NCI-H1105 treated with DMSO at 0.1 percent for 48 hours (cell line): ENCODE measurements at regions not wholly inside any gene's neighbourhood (a gene's known extent, or its start where the extent isn't known, plus 50 kb on each side); places are given as distances from the start of the nearest gene placed in this dataset.
"Not testable (repeated sequence)": the region's sequence is repeated elsewhere in the genome, so short reads cannot be mapped to it uniquely, and the experiment has no call there.

Source experiments
- DNase-seq: peaks from one replicate; lab custom pipeline; 2025; lab: John Stamatoyannopoulos, UW

DNA sequence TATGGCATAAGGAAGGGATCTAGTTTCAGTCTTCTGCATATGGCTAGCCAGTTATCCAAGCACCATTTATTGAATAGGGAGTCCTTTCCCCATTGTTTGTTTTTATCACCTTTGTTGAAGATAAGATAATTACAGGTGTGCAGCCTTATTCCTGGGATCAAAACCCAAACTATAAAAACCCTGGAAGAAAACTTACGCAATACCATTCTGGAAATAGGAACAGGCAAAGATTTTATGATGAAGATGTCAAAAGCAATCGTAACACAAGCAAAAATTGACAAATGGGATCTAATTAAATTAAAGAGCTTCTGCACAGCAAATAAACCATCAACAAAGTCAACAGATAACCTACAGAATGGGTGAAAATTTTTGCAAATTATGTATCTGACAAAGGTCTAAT is 128.5 kb upstream of the DCN start:
- peak; percentile 55 for DNase-seq

DNA sequence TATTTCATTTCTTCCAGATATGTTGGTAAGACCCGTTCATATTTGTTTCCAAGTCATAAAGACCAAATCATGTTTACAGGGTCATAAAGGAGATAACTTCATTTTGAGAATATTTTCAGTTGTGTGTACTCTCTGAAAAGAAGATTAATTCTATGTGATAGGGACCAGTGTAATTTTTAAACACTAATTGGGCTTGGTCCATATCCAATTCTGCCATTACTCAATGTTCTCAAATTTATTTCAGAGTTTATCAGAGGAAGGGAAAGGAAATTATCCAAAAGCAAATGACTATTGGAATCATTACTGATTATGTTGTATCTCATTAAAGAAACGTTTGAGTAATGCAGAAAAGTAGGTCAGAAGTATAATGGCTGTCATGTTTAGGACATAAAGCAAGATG is 126.8 kb upstream of the DCN start:
- no peak for DNase-seq

DNA sequence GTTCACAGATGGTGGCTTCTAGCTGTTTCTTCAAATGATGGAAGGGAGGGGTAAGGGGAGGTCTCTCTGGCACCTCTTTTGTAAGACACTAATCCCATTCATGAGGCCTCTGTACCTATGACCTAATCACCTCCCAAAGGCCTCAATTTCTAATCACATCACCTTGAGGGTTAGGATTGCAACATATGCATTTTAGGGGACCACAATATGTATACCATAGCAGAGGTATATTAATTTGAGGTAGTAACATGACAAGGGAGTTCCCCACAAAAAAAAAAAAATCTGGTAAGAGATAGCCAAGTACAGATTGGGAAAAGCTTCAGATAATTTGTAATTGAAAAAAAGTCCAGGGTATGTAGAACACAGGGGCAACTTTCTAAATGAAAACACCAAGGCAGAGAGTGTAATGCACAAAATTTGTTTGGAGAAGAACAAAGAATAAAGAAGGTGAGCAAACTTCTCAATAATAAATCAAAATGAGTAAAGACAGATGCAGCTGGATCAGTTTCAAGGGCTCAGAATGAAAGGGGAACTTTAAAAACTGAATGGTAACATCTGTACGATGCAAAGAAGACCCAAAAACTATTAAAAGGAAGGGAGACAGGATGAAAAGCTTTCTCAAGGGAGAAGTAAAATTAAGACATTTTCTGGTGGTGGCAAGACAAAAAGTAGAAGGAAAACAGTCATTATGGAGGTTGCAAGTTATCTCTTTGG is 125.5 kb upstream of the DCN start:
- no peak for DNase-seq

DNA sequence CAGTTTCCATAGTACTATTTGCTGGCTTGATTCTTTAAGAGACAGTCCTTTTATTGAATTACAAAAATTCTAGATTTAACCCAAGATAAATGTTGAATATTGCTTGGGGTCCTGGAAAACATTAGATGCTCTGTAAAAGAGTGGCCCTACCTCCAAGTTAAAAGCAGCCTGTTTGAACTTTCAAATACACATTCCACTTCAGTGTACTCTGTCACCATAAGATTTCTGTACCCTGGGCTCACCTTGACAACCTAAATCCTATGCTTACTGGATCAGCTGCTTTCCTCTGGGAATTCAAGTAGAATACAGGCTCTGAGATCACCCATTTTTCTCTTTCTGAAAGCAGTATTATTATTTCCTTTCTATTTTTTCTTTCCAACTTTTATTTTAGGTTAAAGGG is 107.7 kb upstream of the DCN start:
- DNase-seq: no peak

DNA sequence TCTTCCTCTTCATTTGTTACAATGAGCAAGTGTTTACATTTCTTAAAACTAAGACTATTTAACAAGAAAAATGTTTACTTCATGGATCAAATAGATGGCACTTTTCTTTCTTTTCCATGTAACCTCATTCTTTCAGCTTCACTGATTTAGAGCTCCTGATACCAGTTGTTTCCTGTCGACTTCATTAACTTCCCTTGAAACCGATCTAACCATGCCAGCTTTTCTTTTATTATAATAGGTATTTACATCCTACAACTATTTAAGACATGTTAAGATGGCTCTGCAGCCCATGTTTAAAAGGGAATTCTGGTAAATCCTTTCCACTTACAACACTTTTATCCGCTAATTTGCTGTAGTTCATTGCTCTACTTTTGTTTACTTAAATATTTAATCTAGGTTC is 107.3 kb upstream of the DCN start:
- no peak for DNase-seq

DNA sequence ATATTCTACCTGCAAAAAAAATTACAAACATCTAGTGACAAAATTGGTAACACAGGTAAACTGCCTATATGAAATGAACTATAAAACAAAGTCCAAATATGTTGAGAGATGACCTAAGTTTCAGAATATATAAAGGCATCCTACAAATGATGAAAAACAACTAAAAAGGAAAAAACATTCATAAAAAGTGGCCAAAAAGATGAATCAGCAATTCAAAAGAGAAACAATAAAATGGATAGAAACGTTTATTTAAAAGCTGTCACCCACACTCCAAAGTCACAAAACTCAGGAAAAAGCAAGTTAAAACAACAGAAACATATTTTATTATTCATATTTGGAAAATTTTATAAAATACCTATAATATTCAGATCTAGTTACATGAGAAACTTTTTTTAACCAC is 106.5 kb upstream of the DCN start:
- DNase-seq: no peak

DNA sequence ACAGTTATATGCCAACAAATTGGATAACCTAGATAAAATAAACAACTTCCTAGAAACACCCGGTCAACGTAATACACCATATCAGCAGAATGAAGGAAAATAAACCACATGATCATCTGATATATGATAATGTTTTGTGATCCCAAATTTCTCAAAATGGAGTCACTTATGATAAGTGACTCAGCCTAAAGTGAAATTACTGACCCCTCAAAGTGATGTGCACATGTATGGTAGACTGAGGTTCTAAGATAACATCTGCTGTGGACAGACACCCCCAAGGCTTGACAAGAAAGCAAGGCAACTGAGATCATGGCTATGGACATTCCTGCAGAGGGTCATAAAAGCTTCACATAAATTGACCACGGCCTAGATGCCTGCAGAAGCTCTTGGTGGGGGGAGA is 105.1 kb upstream of the DCN start:
- no peak for DNase-seq

DNA sequence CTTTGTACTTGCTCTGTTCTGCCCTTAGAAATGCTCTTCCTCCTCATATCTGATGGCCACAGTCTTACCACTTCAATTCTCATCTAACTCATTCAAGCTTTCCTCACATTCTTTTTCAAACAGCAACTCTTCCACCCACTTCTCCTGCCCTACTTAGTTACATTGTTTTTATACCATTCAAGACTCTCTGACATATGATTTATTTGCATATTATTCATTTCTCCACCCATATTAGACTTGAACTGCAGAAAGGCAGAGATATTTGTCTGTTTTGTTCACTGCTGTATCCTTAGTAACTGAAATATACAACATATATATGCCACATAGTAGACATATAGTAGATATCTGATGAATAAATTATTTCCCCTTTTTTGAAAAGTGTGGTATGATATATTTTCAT is 95.5 kb upstream of the DCN start:
- no peak for DNase-seq

DNA sequence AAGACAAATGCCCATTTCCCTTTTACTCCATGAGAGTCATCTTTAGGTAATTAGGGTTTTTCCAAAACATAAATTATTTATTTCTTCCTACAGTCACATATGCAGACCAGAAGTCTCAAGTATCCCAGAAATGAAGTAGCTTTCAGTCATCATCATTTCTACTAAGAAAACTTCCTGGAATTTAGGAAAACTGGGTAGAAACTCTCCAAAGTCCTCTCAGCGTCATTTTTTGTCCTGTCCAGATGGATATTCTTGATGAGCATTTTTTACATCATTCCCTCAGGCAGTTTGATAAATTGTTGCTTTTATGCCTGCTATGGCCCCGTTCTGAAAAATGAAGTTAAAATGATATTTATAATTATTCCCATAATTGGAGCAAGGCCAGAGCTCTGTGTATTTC is 93.9 kb upstream of the DCN start:
- DNase-seq: no peak

DNA sequence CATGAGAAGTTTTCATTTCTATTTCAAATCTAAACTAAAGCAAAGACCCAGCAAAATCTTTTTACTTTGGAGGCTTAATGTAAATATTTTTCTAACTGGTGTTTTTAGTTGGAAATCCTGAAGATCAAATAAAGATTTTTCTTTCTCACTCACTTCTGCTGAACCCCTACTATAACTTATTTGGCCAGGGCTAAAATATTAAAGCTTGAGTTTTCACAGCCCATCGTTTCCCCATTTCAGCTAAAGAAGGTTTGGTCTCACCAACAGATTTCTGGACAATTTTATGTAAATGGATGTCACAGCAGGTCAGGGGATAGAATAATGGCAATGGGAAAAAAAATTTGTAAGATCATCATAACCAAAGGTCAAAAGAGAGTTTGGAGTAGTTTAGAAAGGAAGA is 92.7 kb upstream of the DCN start:
- no peak for DNase-seq

DNA sequence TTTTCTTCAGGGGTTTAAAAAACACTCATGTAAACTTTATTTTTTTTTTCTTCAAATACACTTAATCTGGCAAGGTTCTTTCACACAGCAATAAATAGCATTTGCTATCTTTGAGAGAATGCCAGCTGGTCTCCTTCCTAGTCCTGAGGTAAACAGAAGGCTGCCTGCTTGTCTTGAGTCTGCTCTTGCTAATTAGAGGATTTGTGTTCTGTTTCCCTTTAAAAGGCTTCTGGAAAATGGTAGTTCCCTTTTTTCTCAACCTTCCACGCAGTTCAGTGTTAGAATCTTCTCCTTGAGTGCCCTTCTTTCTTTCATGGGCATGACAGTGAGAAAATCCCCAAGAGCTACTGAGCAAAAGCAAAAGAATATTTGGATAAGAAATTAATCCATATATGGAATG is 92.3 kb upstream of the DCN start:
- DNase-seq: no peak

DNA sequence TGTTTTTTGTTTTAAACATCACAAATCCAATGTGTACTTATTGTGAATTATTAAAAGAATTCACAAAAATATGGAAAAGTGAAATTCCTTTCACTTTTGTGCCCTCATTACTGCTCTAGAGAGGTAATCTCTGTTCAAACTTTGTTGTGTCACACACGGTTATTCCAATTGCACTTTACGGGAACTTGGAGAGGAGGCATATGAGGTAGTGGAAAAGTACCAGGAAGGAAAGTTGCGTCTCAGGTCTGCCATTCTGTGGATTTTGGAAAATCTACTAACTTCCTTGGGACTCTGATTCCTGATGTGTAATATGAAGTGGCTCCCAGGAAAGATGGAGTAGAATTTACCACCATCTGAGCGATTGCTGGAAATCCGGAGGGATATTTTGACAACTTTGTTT is 90.9 kb upstream of the DCN start:
- no peak for DNase-seq

DNA sequence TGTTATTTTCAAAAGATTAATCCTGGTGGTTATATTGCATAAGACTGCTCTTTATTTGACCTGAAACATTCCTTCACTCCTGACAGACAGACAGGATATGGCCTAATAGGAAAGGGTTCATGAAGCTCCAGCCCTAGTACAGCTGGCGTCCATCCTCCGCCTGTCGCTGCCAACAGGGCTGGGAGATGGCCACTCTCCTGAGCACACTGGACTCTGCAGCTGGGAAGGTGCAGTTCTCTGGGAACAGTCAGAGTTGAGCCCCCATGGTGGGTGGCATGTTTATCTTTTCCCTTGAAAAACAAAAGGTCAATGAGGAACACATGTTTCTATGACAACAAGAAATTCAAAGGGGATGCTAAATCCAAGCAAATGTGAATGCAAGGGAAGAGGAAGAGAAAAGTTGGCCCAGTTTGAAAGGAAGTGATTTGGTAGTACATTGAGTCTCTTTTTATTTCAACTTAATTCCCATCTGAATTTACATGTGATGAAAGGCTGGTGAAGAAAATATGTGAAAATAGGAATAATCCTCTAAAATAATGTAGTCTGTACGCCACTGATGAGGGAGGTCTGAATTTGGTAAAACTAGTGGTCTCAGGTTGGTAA is 89.9 kb upstream of the DCN start:
- DNase-seq: no peak

DNA sequence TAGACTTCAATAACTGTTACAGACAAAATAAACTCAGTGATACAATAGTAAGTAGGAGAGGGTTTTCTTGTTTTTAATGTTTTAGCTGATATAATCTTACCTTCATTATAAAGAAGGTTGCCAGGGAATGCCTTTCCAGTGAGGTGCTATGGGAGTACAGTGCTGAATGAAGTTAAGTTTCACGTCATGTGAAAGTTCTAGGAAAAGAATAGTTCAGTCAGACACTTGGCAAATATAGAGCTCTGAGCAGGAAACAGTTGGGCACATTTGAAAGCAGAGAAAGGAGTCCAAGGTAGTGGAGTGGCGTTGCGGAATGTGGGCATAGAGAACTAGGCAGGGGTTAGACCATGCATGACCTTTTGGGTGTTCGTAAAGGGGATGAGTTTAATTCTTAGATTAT is 88.6 kb upstream of the DCN start:
- DNase-seq: no peak

DNA sequence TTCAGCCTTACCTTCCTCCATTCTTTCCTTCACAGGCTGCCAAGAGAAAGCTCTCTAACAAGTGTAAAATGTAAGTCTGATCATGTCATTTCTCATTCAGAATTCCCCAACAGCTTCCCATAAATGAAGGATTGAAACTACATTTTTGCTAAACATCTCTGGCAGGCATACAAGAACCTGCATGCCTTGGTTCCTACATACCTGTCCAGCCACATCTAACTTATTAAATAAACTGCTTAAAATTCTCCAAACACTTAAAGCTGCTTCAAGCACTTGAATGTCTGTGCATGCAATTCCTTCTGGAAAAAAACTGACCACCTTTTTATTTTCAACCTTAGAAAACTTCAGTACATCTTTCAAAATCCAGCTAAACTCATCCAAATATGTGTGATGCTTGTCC is 84.4 kb upstream of the DCN start:
- DNase-seq: no peak

DNA sequence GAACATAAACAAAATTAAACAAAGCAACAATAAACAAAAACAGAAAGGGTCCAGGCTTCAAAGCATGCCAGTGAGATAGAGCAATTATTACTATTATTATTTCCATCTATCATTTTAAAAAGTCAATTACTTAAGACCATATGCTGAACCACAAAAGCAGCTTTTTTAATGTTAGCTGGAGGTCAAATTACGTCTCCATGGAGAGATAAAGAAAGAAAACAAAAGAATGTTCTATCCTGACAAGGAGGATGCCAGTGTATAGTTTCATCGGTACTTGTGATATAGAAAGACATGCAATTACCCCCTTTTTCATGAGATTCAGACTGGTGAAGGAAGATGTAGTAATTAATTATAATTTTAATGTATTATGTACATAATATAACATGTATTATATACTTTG is 81.6 kb upstream of the DCN start:
- no peak for DNase-seq

DNA sequence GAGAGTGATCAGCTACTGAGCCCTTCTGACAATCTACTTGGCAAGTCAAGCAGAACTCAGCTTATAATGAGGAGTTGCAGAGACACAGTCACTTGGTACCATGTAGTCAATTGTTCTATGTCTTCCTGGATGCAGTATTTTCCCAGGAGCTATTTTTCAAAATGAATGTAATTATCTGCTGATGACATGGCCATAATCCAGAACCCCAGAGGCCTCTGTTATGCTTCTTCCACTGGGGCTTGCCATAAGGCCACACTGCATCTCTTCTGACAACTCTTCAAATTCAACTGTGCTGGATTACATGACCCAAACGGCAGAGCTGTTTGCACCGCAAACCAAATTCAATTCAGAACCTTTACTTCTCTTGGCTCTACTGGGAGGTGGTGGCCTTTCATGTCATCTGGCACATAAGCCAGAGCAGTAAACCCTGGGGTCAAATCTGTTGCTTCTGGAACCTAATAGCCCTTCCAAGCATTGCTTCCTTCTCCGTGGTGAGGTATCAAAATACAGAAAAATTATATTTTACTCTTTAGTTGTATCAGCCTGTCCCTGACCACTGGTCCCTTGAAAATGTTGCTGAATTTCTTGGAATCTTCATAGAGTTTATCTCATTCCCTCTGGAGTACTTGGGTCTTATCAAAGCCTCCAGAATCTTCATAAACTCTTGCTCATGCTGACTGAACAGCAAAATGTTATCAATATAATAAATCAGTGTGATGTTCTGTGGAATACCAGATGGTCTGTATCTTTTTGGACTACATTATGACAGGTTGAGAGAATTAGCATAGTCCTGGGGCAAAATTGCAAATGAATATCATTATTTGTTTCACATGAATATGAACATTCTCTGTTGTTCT is 79.4 kb upstream of the DCN start:
- DNase-seq: no peak

DNA sequence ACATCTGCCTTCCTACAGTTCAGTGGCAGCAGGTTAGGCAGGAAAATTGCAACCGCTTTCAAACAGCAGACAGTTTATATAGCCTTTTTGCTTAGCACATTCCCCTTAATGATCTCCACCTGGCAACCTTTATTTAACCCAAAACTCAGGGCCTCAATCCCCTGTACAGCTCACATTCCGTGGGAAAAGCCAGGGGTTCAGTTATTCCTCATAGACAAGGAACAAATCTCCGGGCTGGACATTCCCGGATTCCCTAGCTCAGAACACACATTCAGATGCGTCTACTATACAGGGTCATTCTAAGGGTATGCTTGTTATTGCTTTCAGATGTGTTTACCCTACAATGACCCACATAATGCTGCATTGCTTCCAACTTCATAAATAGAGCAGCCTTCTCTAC is 73.8 kb upstream of the DCN start:
- DNase-seq: no peak

DNA sequence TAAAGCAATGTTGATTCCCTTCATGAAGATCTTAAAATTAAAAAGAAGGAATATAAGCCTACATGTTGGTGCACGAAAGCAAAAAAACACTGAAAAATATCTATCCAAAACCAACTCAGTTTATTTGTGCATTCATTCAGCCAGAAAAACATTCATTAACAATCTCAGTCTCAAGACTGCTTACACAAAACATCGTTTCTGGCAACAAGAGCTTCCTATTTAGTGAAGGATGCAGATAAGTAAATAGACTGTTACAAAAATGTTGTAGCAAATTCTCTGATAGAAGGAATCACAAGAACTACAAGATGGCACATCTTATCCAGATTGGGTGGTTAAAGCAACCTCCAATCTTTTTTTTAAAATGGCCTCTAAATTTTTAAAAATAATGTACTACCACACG is 69.7 kb upstream of the DCN start:
- DNase-seq: no peak

DNA sequence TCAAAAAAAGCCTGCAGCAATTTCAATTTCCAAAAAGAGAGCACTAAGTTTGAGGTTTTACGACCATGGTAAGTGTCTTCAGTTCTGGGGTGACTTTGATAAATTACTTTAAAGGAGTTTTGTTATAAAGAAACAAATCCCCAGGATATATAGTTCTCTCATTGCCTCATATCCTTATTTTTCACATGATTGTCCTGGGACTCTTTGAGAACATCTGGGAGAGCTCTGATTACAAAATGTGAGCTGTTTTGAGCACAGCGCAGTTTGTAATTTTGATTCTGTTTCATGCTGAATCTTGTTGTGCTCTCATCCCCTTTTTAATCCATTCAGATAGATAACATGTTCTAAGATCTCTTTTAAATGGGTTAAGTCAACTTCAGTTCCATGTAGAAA is 67.7 kb upstream of the DCN start:
- DNase-seq: no peak

DNA sequence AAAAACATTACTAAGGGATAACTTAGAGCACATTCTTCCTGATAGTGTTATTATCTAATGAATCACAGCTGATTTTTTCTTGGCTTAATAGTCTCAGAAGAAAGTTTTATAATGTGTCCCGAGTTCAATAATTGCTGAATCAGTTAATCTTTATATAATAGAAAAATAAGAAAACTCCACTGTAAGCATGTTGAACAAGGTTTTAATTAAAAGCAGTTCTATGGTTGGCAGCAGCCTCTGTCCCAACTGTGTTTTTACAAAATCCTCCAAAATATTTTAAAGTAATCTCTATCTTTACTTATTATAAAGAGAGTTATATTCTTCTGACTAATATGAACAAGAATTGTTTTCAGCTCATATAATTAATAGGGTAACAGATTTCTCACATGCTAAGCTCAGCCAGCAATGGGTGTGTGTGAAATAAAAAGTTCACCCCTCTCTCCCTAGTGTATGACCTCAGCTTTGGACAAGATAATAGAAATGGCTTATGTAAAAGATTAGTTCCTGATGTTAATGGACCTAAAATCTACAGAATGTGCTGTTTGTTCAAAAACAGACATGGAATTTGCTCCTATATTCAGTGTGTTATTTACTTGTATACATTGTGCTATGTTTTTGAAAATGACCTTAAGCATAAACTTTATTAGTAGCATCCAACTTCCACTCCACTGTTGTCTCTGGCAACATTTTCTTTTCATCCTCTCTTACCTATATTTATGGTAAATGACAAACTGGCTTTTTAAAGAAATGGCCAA is 67.1 kb upstream of the DCN start:
- DNase-seq: no peak

DNA sequence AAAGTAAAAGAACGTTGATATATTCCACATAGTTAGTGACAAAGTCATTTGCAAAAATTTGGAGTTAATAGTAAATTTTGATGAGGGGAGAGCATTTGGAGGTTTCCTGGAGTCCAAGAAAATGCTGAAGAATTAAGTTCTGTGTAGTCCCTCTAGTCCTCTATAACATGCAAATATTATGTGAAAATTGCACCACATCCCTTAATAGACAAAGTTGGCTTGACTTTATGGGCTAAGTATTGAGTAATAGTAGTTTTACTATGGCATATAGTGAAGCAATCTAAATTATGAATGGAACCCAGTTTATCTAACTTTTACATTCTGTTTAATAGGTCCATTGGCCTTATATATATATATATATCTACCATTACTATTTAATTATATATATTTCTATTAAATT is 66.4 kb upstream of the DCN start:
- DNase-seq: no peak

DNA sequence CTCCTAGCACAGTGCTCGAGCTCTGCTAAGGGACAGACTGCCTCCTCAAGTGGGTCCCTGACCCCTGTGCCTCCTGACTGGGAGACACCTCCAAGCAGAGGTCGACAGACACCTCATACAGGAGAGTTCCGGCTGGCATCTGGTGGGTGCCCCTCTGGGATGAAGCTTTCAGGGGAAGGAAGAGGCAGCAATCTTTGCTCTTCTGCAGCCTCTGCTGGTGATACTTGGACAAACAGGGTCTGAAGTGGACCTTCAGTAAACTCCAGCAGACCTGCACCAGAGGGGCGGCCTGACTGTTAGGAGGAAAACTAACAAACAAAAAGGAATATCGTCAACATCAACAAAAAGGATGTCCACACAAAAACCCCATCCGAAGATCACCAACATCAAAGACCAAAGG is 60.6 kb upstream of the DCN start:
- not testable (repeated sequence) for DNase-seq
